ENCODE measurements at regions not wholly inside any gene's neighbourhood (a gene's known extent, or its start where the extent isn't known, plus 50 kb on each side); places are given as distances from the start of the nearest gene placed in this dataset.

DNA sequence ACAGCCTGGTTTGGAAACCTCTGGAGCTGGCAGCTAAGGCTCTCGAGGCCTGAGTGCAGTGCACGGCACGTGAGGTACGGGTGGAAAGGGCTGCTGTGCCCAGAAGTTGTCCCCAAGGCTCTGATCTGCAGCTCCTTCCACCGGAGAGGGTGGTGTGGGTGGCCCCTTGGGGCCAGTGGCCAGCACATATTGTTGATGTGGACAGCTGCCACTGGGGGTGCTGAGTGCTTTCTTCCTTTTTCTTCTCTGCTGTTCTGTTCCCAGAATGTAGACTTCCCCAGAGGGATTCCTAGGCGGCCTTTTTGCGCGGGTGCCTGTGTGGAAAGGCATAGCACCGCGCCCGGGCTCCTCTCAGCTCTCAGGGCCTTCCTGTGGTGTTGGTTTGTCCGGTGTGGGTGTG, 1476.5 kb downstream of the TBC1D22A start:
- H3K9ac ChIP-seq (ENCODE audit: insufficient read depth, low read depth, low read length): no peak overlapping the region
- no peaks in the 10 kb centered on the region for H3K79me2 ChIP-seq (ENCODE audit: insufficient read depth, low read length)
- WGBS (ENCODE audit: low lambda C conversion rate): 23% methylated on average over 7 of the region's 12 CpGs
- H3K27me3 ChIP-seq (ENCODE audit: control insufficient read depth in 1 of 2, insufficient read depth in 2 of 2, low read length in 2 of 2): peaks cover 0 to 29% of the 10 kb centered on the region in 2 experiments; a peak in 2 of 5 replicates
- ChIA-PET POLR2A (no interaction called here), CTCF (ENCODE audit: low intra/inter-chr PET ratio, low total read pairs) (no interaction called here)
- no peaks in the 10 kb centered on the region for H3K4me1 ChIP-seq (ENCODE audit: insufficient read depth, low read length)
- H3K27ac ChIP-seq (ENCODE audit: extremely low read length, insufficient read depth, low read length): no peak overlapping the region
- DNase-seq (ENCODE audit: low spot score) (no peak), ATAC-seq (no peak), FAIRE-seq (no peak)
- intact Hi-C loops (cut with micrococcal nuclease; ENCODE audit: unreplicated experiment): no loop called here
- H2AFZ ChIP-seq (ENCODE audit: low read length): no peak overlapping the region
- BruUV-seq (replicated peaks): no TSS peak
- H4K20me1 ChIP-seq (ENCODE audit: insufficient read depth, low read length): no peaks in the 10 kb centered on the region
- no peak overlapping the region for H3K4me3 ChIP-seq (replicated peaks in 1 of 3; ENCODE audit: insufficient read depth in 1 of 3, low read depth in 2 of 3, low read length in 3 of 3)
- H3K36me3 ChIP-seq (replicated peaks in 1 of 2; ENCODE audit: control insufficient read depth in 1 of 2, insufficient read depth in 2 of 2, low read length in 2 of 2): no peaks in the 10 kb centered on the region
- no peaks in the 10 kb centered on the region for H3K9me3 ChIP-seq (ENCODE audit: low read length)
- in situ Hi-C loops (cut with HindIII; ENCODE audit: extremely low pct_ligation_motif_present, low pct_unique_long_range_greater_than_20kb): no loop called here
- H3K4me2 ChIP-seq (ENCODE audit: low read depth, low read length): no peak overlapping the region
- TF ChIP-seq REXO4 (CRISPR knock-in tag; IDR thresholded peaks at IDR 0.05; ENCODE audit: borderline replicate concordance) (no peak), ZNF839 (CRISPR knock-in tag; IDR thresholded peaks at IDR 0.05; ENCODE audit: borderline replicate concordance) (no peak), ZSCAN30 (CRISPR knock-in tag; IDR thresholded peaks at IDR 0.05) (no peak), ZNF720 (CRISPR knock-in tag; IDR thresholded peaks at IDR 0.05) (no peak), ZNF788 (CRISPR knock-in tag; IDR thresholded peaks at IDR 0.05; ENCODE audit: borderline replicate concordance) (no peak), PRMT3 (CRISPR knock-in tag; IDR thresholded peaks at IDR 0.05; ENCODE audit: borderline replicate concordance, low read depth) (no peak), GABPA (IDR thresholded peaks at IDR 0.05; ENCODE audit: low read depth, low read length) (no peak), GABPA (CRISPR knock-in tag; IDR thresholded peaks at IDR 0.05; ENCODE audit: low read depth) (no peak), NFYB (CRISPR knock-in tag; IDR thresholded peaks at IDR 0.05) (no peak), POLR2G (IDR thresholded peaks at IDR 0.05; ENCODE audit: low read depth, low read length) (no peak), SALL1 (CRISPR knock-in tag; IDR thresholded peaks at IDR 0.05) (no peak), ZKSCAN8 (CRISPR knock-in tag; IDR thresholded peaks at IDR 0.05; ENCODE audit: borderline replicate concordance) (no peak), ATF1 (CRISPR knock-in tag; IDR thresholded peaks at IDR 0.05) (no peak), HOXA5 (CRISPR knock-in tag; IDR thresholded peaks at IDR 0.05) (no peak), JUNB (CRISPR knock-in tag; IDR thresholded peaks at IDR 0.05; ENCODE audit: borderline replicate concordance) (no peak), NBN (conservative IDR thresholded peaks at IDR 0.05) (no peak), ZNF7 (CRISPR knock-in tag; IDR thresholded peaks at IDR 0.05) (no peak)
- TF ChIP-seq, protein P1, sequence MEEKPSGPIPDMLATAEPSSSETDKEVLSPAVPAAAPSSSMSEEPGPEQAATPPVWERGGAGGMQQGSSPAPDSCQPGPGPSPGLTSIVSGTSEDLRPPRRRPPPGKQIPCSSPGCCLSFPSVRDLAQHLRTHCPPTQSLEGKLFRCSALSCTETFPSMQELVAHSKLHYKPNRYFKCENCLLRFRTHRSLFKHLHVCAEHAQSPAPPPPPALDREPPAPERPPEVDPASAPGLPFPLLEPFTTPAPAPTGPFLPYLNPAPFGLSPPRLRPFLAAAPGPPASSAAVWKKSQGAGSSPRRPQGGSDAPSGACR (CRISPR knock-in tag; IDR thresholded peaks at IDR 0.05): no peak
- TF ChIP-seq, protein P2, sequence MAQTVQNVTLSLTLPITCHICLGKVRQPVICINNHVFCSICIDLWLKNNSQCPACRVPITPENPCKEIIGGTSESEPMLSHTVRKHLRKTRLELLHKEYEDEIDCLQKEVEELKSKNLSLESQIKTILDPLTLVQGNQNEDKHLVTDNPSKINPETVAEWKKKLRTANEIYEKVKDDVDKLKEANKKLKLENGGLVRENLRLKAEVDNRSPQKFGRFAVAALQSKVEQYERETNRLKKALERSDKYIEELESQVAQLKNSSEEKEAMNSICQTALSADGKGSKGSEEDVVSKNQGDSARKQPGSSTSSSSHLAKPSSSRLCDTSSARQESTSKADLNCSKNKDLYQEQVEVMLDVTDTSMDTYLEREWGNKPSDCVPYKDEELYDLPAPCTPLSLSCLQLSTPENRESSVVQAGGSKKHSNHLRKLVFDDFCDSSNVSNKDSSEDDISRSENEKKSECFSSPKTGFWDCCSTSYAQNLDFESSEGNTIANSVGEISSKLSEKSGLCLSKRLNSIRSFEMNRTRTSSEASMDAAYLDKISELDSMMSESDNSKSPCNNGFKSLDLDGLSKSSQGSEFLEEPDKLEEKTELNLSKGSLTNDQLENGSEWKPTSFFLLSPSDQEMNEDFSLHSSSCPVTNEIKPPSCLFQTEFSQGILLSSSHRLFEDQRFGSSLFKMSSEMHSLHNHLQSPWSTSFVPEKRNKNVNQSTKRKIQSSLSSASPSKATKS (CRISPR knock-in tag; IDR thresholded peaks at IDR 0.05): no peak
- TF ChIP-seq, protein P3, sequence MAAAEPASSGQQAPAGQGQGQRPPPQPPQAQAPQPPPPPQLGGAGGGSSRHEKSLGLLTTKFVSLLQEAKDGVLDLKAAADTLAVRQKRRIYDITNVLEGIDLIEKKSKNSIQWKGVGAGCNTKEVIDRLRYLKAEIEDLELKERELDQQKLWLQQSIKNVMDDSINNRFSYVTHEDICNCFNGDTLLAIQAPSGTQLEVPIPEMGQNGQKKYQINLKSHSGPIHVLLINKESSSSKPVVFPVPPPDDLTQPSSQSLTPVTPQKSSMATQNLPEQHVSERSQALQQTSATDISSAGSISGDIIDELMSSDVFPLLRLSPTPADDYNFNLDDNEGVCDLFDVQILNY (CRISPR knock-in tag; conservative IDR thresholded peaks at IDR 0.05): no peak
- TF ChIP-seq, protein P4, sequence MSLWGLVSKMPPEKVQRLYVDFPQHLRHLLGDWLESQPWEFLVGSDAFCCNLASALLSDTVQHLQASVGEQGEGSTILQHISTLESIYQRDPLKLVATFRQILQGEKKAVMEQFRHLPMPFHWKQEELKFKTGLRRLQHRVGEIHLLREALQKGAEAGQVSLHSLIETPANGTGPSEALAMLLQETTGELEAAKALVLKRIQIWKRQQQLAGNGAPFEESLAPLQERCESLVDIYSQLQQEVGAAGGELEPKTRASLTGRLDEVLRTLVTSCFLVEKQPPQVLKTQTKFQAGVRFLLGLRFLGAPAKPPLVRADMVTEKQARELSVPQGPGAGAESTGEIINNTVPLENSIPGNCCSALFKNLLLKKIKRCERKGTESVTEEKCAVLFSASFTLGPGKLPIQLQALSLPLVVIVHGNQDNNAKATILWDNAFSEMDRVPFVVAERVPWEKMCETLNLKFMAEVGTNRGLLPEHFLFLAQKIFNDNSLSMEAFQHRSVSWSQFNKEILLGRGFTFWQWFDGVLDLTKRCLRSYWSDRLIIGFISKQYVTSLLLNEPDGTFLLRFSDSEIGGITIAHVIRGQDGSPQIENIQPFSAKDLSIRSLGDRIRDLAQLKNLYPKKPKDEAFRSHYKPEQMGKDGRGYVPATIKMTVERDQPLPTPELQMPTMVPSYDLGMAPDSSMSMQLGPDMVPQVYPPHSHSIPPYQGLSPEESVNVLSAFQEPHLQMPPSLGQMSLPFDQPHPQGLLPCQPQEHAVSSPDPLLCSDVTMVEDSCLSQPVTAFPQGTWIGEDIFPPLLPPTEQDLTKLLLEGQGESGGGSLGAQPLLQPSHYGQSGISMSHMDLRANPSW (CRISPR knock-in tag; IDR thresholded peaks at IDR 0.05; ENCODE audit: borderline replicate concordance): no peak

Data from HepG2 (cell line).